ENCODE measurements at regions not wholly inside any gene's neighbourhood (a gene's known extent, or its start where the extent isn't known, plus 50 kb on each side); places are given as distances from the start of the nearest gene placed in this dataset.

GRCh38 chr10:128178302-128178958, 52.2 kb upstream of the MKI67 start:
- peak; percentile 73 for TF ChIP-seq CTCF (IDR thresholded peaks at IDR 0.05; ENCODE audit: insufficient read depth, low read length, severe bottlenecking)
- FAIRE-seq (no peak), DNase-seq (ENCODE audit: low read depth) (peak; percentile 33)
- no peaks in the 10 kb centered on the region for H3K36me3 ChIP-seq (ENCODE audit: control insufficient read depth, insufficient read depth, low read length)
- H3K27me3 ChIP-seq (ENCODE audit: control insufficient read depth, insufficient read depth, low read length) = no peaks in the 10 kb centered on the region
- H3K4me3 ChIP-seq (ENCODE audit: low read depth, low read length) = no peak overlapping the region

DNA sequence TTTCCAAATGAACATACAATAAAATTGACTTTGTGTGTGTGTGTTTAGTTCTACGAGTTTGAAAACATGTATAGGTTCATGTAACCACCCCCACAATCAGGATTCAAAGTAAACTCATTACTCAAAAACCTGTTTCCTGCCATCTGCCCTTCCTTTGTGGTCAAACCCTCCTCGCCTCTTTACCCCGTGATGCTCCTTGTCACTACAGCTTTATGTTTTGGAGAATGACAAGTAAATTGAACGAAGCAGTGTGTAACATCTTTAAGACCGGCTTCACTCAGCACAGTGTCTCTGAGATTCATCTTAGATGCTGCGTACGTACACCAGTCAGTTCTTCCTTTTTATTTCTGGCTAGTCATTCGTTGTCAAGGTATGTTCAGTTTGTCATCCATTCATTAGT, 54.6 kb upstream of the MKI67 start:
- no peak overlapping the region for H3K4me3 ChIP-seq (ENCODE audit: low read depth, low read length)
- H3K36me3 ChIP-seq (ENCODE audit: control insufficient read depth, insufficient read depth, low read length) = no peaks in the 10 kb centered on the region
- DNase-seq (ENCODE audit: low read depth) = no peak
- TF ChIP-seq CTCF (IDR thresholded peaks at IDR 0.05; ENCODE audit: insufficient read depth, low read length, severe bottlenecking) = no peak
- H3K27me3 ChIP-seq (ENCODE audit: control insufficient read depth, insufficient read depth, low read length) = no peaks in the 10 kb centered on the region
- no peak for FAIRE-seq

GRCh38 chr10:128185627-128186026, 59.4 kb upstream of the MKI67 start:
- Histone ChIP-seq H3K36me3 (ENCODE audit: control insufficient read depth, insufficient read depth, low read length) (no peaks in the 10 kb centered on the region), H3K4me3 (ENCODE audit: low read depth, low read length) (no peak overlapping the region), H3K27me3 (ENCODE audit: control insufficient read depth, insufficient read depth, low read length) (no peaks in the 10 kb centered on the region)
- no peak for DNase-seq (ENCODE audit: low read depth)
- no peak for TF ChIP-seq CTCF (IDR thresholded peaks at IDR 0.05; ENCODE audit: insufficient read depth, low read length, severe bottlenecking)
- no peak for FAIRE-seq

- Histone ChIP-seq H3K27me3 (ENCODE audit: control insufficient read depth, insufficient read depth, low read length) (no peaks in the 10 kb centered on the region), H3K36me3 (ENCODE audit: control insufficient read depth, insufficient read depth, low read length) (no peaks in the 10 kb centered on the region), H3K4me3 (ENCODE audit: low read depth, low read length) (no peak overlapping the region)
- DNase-seq (ENCODE audit: low read depth) = no peak
- FAIRE-seq = no peak
- TF ChIP-seq CTCF (IDR thresholded peaks at IDR 0.05; ENCODE audit: insufficient read depth, low read length, severe bottlenecking) = no peak
These were observed 61.0 kb upstream of the MKI67 start for GRCh38 chr10:128186959-128187787.

- H3K4me3 ChIP-seq (ENCODE audit: low read depth, low read length) = no peak overlapping the region
- no peaks in the 10 kb centered on the region for H3K27me3 ChIP-seq (ENCODE audit: control insufficient read depth, insufficient read depth, low read length)
- FAIRE-seq (no peak), DNase-seq (ENCODE audit: low read depth) (no peak)
- H3K36me3 ChIP-seq (ENCODE audit: control insufficient read depth, insufficient read depth, low read length) = no peaks in the 10 kb centered on the region
- TF ChIP-seq CTCF (IDR thresholded peaks at IDR 0.05; ENCODE audit: insufficient read depth, low read length, severe bottlenecking) = no peak
These were observed 61.6 kb upstream of the MKI67 start for GRCh38 chr10:128187788-128188185.

Measured in bronchial epithelial cell (primary cell).